ENCODE measurements at regions not wholly inside any gene's neighbourhood (a gene's known extent, or its start where the extent isn't known, plus 50 kb on each side); places are given as distances from the start of the nearest gene placed in this dataset.

DNA sequence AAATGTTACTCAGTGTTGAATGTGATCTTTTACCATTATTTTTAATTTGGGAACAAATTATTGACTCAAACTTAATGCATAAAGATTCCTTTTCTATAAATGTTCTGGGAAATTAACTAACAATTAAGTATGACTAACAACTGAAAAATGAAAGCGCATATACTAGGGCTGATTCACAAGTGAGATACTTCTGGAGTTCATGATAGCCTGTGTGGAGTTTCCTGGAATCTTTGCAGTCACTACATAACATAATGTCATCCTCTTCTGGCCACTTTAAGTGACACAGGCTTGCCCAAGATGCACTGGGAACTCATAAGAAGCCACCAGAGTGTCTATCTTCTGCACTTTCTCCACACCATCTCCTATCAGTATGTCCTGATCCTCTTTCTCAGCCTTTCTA is 450.3 kb upstream of the CDH11 start:
- no TSS peak for BruUV-seq (replicated peaks)
- Histone ChIP-seq H2AFZ (ENCODE audit: low read depth, low read length, poor library complexity, severe bottlenecking) (no peak overlapping the region), H3K79me2 (ENCODE audit: insufficient read depth, low read length) (no peaks in the 10 kb centered on the region), H4K20me1 (ENCODE audit: insufficient read depth) (no peaks in the 10 kb centered on the region), H3K9ac (ENCODE audit: low read length) (no peak overlapping the region), H3K9me2 (ENCODE audit: insufficient read depth) (no peaks in the 10 kb centered on the region), H3K27ac (ENCODE audit: low read depth, low read length) (no peak overlapping the region), H3K36me3 (ENCODE audit: control insufficient read depth in 1 of 2, insufficient read depth in 2 of 2, low read length in 2 of 2) (no peaks in the 10 kb centered on the region), H3K4me3 (replicated peaks in 1 of 2; ENCODE audit: low read depth in 1 of 2, low read length in 2 of 2) (no peak overlapping the region), H3K9me3 (ENCODE audit: control insufficient read depth in 1 of 2, insufficient read depth in 1 of 2, low read depth in 1 of 2, low read length in 2 of 2) (peaks cover 0 to 5% of the 10 kb centered on the region in 2 experiments; a peak in 2 of 4 replicates), H3K27me3 (ENCODE audit: insufficient read depth, low read length) (no peaks in the 10 kb centered on the region), H3K4me1 (ENCODE audit: control insufficient read depth in 1 of 2, insufficient read depth in 2 of 2, low read length in 2 of 2) (no peaks in the 10 kb centered on the region), H3K4me2 (ENCODE audit: low read length) (no peak overlapping the region)
- ATAC-seq: no peak
- no peak for TF ChIP-seq SIN3A (IDR thresholded peaks at IDR 0.05; ENCODE audit: low read depth)
- TF ChIP-seq, protein P1, sequence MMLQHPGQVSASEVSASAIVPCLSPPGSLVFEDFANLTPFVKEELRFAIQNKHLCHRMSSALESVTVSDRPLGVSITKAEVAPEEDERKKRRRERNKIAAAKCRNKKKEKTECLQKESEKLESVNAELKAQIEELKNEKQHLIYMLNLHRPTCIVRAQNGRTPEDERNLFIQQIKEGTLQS (IDR thresholded peaks at IDR 0.05): no peak
- TF ChIP-seq RAD21 (IDR thresholded peaks at IDR 0.05; ENCODE audit: low read depth): no peak
- no peak for TF ChIP-seq ELF1 (IDR thresholded peaks at IDR 0.05; ENCODE audit: borderline replicate concordance, low read depth)
- no peak for TF ChIP-seq SRF (IDR thresholded peaks at IDR 0.05; ENCODE audit: low read depth)
- no peak for TF ChIP-seq FOSL1 (IDR thresholded peaks at IDR 0.05; ENCODE audit: low read depth)
- no peak for TF ChIP-seq EGR1 (IDR thresholded peaks at IDR 0.05; ENCODE audit: low read depth)
- TF ChIP-seq, protein P2, sequence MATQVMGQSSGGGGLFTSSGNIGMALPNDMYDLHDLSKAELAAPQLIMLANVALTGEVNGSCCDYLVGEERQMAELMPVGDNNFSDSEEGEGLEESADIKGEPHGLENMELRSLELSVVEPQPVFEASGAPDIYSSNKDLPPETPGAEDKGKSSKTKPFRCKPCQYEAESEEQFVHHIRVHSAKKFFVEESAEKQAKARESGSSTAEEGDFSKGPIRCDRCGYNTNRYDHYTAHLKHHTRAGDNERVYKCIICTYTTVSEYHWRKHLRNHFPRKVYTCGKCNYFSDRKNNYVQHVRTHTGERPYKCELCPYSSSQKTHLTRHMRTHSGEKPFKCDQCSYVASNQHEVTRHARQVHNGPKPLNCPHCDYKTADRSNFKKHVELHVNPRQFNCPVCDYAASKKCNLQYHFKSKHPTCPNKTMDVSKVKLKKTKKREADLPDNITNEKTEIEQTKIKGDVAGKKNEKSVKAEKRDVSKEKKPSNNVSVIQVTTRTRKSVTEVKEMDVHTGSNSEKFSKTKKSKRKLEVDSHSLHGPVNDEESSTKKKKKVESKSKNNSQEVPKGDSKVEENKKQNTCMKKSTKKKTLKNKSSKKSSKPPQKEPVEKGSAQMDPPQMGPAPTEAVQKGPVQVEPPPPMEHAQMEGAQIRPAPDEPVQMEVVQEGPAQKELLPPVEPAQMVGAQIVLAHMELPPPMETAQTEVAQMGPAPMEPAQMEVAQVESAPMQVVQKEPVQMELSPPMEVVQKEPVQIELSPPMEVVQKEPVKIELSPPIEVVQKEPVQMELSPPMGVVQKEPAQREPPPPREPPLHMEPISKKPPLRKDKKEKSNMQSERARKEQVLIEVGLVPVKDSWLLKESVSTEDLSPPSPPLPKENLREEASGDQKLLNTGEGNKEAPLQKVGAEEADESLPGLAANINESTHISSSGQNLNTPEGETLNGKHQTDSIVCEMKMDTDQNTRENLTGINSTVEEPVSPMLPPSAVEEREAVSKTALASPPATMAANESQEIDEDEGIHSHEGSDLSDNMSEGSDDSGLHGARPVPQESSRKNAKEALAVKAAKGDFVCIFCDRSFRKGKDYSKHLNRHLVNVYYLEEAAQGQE (IDR thresholded peaks at IDR 0.05; ENCODE audit: low read depth): no peak
- TF ChIP-seq, protein P3, sequence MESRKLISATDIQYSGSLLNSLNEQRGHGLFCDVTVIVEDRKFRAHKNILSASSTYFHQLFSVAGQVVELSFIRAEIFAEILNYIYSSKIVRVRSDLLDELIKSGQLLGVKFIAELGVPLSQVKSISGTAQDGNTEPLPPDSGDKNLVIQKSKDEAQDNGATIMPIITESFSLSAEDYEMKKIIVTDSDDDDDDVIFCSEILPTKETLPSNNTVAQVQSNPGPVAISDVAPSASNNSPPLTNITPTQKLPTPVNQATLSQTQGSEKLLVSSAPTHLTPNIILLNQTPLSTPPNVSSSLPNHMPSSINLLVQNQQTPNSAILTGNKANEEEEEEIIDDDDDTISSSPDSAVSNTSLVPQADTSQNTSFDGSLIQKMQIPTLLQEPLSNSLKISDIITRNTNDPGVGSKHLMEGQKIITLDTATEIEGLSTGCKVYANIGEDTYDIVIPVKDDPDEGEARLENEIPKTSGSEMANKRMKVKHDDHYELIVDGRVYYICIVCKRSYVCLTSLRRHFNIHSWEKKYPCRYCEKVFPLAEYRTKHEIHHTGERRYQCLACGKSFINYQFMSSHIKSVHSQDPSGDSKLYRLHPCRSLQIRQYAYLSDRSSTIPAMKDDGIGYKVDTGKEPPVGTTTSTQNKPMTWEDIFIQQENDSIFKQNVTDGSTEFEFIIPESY (IDR thresholded peaks at IDR 0.05; ENCODE audit: extremely low read depth, insufficient replicate concordance, low read length): no peak
- no peak for TF ChIP-seq POLR2AphosphoS5 (IDR thresholded peaks at IDR 0.05; ENCODE audit: low read depth, low read length)
- no peak for TF ChIP-seq YY1 (IDR thresholded peaks at IDR 0.05; ENCODE audit: extremely low read depth, insufficient replicate concordance, low read depth, low read length)
- TF ChIP-seq ZFX (IDR thresholded peaks at IDR 0.05): no peak
- TF ChIP-seq, protein P4, sequence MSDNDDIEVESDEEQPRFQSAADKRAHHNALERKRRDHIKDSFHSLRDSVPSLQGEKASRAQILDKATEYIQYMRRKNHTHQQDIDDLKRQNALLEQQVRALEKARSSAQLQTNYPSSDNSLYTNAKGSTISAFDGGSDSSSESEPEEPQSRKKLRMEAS (IDR thresholded peaks at IDR 0.05): no peak
- TF ChIP-seq ZNF274 (IDR thresholded peaks at IDR 0.05; ENCODE audit: low read depth, low read length): no peak
- TF ChIP-seq JUND (IDR thresholded peaks at IDR 0.05): no peak
- no peak for TF ChIP-seq CBX3 (IDR thresholded peaks at IDR 0.05; ENCODE audit: low read depth)
- TF ChIP-seq TCF7L2 (IDR thresholded peaks at IDR 0.05; ENCODE audit: borderline replicate concordance, extremely low read depth, insufficient read depth, insufficient read length): no peak
- TF ChIP-seq EZH2 (IDR thresholded peaks at IDR 0.05): no peak
- RAD21 ChIA-PET (ENCODE audit: low non-redundant PET in 1 of 2, low total read pairs in 2 of 2, uncharacterized antibody in 2 of 2, unreplicated experiment in 2 of 2): no interaction called here
- intact Hi-C loops (cut with micrococcal nuclease): no loop called here
- DNase-seq (ENCODE audit: low read depth, low spot score): no peak
- CTCF ChIA-PET: no interaction called here
- POLR2A ChIA-PET: no interaction called here
